ENCODE measurements at regions not wholly inside any gene's neighbourhood (a gene's known extent, or its start where the extent isn't known, plus 50 kb on each side); places are given as distances from the start of the nearest gene placed in this dataset.

DNA sequence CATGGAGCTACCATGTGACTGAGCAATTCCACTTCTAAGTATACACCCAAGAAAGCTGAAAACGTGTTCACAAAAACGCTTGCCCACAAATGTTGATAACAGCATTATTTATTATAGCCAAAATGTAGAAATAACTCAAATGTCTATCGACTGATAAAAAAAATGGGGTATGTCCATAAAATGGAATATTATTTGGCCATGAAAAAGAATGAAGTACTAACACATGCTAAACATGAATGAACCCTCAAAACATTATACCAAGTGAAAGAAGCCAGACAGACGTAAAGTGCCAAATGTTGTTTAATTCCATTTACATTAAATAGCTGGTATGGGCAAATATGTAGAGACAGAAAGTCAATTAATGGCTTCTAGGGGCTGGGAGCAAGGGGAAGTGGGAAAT lies 184.9 kb upstream of the IRX2 start:
- TF ChIP-seq, protein P1, sequence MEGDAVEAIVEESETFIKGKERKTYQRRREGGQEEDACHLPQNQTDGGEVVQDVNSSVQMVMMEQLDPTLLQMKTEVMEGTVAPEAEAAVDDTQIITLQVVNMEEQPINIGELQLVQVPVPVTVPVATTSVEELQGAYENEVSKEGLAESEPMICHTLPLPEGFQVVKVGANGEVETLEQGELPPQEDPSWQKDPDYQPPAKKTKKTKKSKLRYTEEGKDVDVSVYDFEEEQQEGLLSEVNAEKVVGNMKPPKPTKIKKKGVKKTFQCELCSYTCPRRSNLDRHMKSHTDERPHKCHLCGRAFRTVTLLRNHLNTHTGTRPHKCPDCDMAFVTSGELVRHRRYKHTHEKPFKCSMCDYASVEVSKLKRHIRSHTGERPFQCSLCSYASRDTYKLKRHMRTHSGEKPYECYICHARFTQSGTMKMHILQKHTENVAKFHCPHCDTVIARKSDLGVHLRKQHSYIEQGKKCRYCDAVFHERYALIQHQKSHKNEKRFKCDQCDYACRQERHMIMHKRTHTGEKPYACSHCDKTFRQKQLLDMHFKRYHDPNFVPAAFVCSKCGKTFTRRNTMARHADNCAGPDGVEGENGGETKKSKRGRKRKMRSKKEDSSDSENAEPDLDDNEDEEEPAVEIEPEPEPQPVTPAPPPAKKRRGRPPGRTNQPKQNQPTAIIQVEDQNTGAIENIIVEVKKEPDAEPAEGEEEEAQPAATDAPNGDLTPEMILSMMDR (IDR thresholded peaks at IDR 0.05): no peak
- no peak for TF ChIP-seq EP300 (IDR thresholded peaks at IDR 0.05)

All from tibial nerve (tissue), 4 donors.